ENCODE measurements at regions not wholly inside any gene's neighbourhood (a gene's known extent, or its start where the extent isn't known, plus 50 kb on each side); places are given as distances from the start of the nearest gene placed in this dataset.

DNA sequence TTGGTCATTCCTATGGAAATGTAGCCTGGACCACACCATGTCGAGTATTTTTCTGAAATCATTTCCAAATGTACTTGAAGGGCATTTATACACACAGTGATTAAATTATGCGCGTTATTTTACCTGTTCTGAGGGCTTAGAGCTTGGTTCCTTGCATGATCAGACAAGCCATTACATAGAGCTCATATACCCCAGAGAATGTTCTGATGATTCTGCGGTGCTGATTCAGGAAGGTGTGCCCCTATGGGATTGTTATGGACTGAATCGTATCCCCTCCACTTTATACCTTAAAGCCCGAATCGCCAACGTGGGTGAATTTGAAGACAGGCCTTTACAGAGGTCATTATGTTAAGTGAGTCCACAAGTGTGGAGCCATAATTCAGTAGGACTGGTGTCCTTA lies 848.9 kb downstream of the TRIML1 start:
- TF ChIP-seq POLR2A (IDR thresholded peaks at IDR 0.05; ENCODE audit: low read depth, low read length) = no peak
- TF ChIP-seq POLR2AphosphoS5 (IDR thresholded peaks at IDR 0.05; ENCODE audit: low read depth, low read length) = no peak

Measured in GM12892 (cell line).